GM19452 (cell line): ENCODE measurements at regions not wholly inside any gene's neighbourhood (a gene's known extent, or its start where the extent isn't known, plus 50 kb on each side); places are given as distances from the start of the nearest gene placed in this dataset.
"Not testable (repeated sequence)": the region's sequence is repeated elsewhere in the genome, so short reads cannot be mapped to it uniquely, and the experiment has no call there.

Source experiments
- ATAC-seq: cut with Tn5 transposase; IDR thresholded peaks from one replicate; pipeline ENCODE4 v1.9.1; 2021; ENCODE audit not compliant: unreplicated experiment

- no peak for ATAC-seq
Measured at GRCh38 chr11:25602959-25603358, 729.0 kb upstream of the ANO3 start.

GRCh38 chr11:25612806-25613205 is 719.1 kb upstream of the ANO3 start:
- ATAC-seq: no peak

- no peak for ATAC-seq
Measured at GRCh38 chr11:25613451-25613850, 718.5 kb upstream of the ANO3 start.

GRCh38 chr11:25613865-25614264 is 718.1 kb upstream of the ANO3 start:
- ATAC-seq: no peak

GRCh38 chr11:25615069-25615468 is 716.9 kb upstream of the ANO3 start:
- no peak for ATAC-seq

GRCh38 chr11:25615841-25616240 is 716.1 kb upstream of the ANO3 start:
- ATAC-seq: no peak

- ATAC-seq: no peak
Measured at GRCh38 chr11:25625094-25625493, 706.8 kb upstream of the ANO3 start.

- no peak for ATAC-seq
Measured at GRCh38 chr11:25628030-25628429, 703.9 kb upstream of the ANO3 start.

GRCh38 chr11:25633230-25633629 is 698.7 kb upstream of the ANO3 start:
- no peak for ATAC-seq

- ATAC-seq: not testable (repeated sequence)
Measured at GRCh38 chr11:25649220-25649619, 682.7 kb upstream of the ANO3 start.

- no peak for ATAC-seq
Measured at GRCh38 chr11:25650319-25650718, 681.6 kb upstream of the ANO3 start.

- no peak for ATAC-seq
Measured at GRCh38 chr11:25655636-25656035, 676.3 kb upstream of the ANO3 start.

GRCh38 chr11:25658916-25659315 is 673.0 kb upstream of the ANO3 start:
- no peak for ATAC-seq

GRCh38 chr11:25659706-25660105 is 672.2 kb upstream of the ANO3 start:
- ATAC-seq: no peak

GRCh38 chr11:25667871-25668270 is 664.1 kb upstream of the ANO3 start:
- no peak for ATAC-seq

- ATAC-seq: no peak
Measured at GRCh38 chr11:25691959-25692358, 640.0 kb upstream of the ANO3 start.

- no peak for ATAC-seq
Measured at GRCh38 chr11:25702417-25702816, 629.5 kb upstream of the ANO3 start.

- ATAC-seq: no peak
Measured at GRCh38 chr11:25710975-25711374, 621.0 kb upstream of the ANO3 start.

- no peak for ATAC-seq
Measured at GRCh38 chr11:25727944-25728343, 604.0 kb upstream of the ANO3 start.

- ATAC-seq: no peak
Measured at GRCh38 chr11:25730230-25730629, 601.7 kb upstream of the ANO3 start.

GRCh38 chr11:25733777-25734176 is 598.2 kb upstream of the ANO3 start:
- ATAC-seq: no peak

GRCh38 chr11:25734591-25735211 is 597.2 kb upstream of the ANO3 start:
- no peak for ATAC-seq

- no peak for ATAC-seq
Measured at GRCh38 chr11:25737071-25737675, 594.8 kb upstream of the ANO3 start.
